ENCODE measurements at regions not wholly inside any gene's neighbourhood (a gene's known extent, or its start where the extent isn't known, plus 50 kb on each side); places are given as distances from the start of the nearest gene placed in this dataset.
"Not testable (repeated sequence)": the region's sequence is repeated elsewhere in the genome, so short reads cannot be mapped to it uniquely, and the experiment has no call there.

GRCh38 chr12:131443019-131444000 lies 267.6 kb upstream of the SFSWAP start:
- DNase-seq: no peak

GRCh38 chr12:131444220-131445164 lies 266.4 kb upstream of the SFSWAP start:
- DNase-seq: no peak

- DNase-seq: no peak
Measured at GRCh38 chr12:131445184-131445774, 265.6 kb upstream of the SFSWAP start.

- DNase-seq: no peak
Measured at GRCh38 chr12:131445795-131446194, 265.1 kb upstream of the SFSWAP start.

DNA sequence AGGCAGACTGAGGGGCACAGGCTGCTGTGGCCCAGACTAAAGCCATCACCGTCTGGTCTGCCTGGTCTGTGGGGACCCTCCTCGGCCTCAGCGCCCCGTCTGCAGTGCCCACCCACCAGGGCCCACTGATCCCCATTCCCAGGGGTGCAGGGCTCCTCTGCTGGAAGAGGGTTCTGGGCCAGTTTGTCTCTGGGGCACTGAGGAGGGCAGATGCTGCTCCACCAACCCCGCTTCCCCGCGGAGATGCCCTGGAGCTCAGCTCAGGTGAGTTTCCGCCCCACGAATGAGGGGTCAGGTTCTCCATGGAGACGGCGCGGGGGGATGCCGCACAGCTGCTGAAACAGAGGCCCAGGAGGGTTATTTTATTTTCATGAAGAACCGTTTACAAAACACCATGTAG lies 263.3 kb upstream of the SFSWAP start:
- DNase-seq: not testable (repeated sequence)

DNA sequence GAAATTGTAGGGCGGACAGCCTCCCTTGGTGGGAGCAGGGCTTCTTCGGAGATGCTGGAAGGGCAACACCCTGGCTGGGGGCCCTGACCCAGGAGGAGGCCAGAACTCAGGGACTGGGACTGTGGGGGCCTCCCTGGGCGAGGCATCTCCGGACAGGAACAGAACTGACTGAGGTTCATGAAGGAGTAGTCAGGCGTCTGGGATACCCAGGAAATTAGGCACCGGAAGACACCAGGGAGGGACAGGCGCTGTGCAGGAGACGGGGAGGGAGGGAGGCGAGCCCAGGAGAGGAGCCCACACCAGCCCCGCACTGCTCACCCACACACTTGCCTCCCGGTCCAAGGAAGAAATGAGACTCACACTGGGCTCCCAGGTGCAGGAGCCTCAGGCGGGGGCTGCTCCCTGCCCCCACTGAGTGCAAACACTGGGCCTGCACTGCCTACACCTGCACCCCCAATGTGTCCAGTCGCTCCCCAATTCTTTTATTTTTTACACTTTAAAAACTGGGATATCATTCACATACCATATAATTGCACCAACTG lies 262.6 kb upstream of the SFSWAP start:
- no peak for DNase-seq

- DNase-seq: no peak
Measured at GRCh38 chr12:131449027-131449426, 261.9 kb upstream of the SFSWAP start.

- peak; percentile 31 for DNase-seq
Measured at GRCh38 chr12:131452444-131452860, 258.4 kb upstream of the SFSWAP start.

- peak; percentile 63 for DNase-seq
Measured at GRCh38 chr12:131454418-131455217, 256.3 kb upstream of the SFSWAP start.

DNA sequence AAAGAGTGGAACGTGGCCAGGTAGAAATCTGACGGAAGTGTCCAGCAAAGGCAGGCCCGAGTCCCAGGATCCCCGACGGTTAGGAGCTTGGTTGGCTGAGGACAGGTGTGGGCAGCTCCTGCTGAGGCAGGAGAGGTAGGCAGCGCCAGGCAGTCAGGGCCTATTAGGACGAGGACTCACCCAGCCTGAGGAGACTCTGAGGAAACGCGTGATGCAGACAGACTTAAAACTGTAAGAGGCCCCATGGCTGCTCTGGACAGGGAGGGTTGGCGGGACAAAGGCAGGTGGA lies 255.7 kb upstream of the SFSWAP start:
- DNase-seq: no peak

DNA sequence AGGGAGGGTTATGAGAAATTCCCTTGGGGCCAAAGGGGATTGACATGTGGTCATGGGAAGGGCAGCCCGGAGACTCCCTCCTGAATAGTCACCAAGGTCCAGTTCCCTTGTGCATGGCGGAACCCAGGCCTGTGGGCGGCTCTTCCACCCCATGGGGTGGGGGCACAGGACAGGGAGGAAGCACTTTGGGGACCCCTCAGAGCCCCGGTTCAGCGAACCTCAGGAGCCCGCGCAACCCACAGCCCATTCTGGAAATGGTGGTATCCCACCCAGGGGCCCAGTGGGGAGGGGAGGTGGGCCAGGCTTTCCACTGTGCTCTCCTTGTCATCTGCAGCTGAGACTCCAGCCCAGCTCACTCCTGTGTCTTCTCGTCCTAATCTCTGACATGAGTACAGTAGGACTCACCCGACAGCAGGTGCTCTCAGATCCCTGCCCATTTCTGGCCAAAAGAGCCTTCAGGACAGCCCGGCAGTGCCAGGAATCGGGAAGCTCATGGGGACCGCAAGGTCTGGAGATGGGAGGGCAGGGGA lies 255.2 kb upstream of the SFSWAP start:
- no peak for DNase-seq

DNA sequence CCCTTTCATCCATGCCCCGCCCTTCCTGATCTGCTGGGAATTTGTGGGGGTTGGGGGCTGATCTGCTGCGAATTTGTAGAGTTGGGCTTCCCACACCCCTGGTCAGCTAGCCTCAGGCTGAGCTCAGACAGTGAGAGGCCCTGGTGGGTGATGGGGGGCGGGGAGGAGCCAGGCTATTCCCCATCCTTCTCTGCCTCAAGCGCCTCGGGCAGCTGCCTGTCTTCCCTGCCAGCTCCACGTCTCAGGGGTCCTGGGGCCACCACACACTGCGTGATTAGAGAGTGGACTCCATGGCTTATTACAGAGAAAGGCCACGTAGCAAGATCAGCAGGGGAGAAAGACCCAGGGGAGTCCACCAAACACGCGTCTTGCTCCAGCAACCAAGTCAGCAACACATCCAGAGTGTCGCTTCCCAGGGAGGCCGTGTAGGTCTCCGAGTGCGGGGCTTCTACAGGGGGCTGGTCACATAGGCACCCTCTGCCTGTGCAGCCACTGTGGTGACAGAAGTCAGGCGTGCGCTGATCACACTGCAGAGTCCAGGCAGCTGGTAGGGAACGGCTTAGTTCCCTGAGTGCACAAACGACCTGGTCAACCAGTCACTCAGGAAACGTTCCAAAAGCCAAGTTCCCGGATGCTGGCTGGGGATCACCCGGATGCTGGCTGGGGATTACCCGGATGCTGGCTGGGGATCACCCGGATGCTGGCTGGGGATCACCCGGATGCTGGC lies 254.4 kb upstream of the SFSWAP start:
- DNase-seq: no peak

DNA sequence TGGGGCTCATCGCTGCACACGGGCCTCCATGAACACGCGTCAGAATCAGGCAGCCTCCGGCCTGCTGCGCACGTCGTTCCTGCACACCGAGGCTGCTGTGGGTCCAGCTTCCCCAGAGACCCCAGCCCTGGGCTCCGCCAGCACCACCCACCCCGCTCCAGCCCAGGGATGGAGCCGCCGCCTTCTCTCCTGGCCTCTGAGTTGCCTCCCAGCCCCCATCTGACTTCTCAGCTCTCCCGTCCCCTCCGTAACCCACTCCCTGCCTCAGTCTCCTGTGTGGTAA lies 253.9 kb upstream of the SFSWAP start:
- no peak for DNase-seq

DNA sequence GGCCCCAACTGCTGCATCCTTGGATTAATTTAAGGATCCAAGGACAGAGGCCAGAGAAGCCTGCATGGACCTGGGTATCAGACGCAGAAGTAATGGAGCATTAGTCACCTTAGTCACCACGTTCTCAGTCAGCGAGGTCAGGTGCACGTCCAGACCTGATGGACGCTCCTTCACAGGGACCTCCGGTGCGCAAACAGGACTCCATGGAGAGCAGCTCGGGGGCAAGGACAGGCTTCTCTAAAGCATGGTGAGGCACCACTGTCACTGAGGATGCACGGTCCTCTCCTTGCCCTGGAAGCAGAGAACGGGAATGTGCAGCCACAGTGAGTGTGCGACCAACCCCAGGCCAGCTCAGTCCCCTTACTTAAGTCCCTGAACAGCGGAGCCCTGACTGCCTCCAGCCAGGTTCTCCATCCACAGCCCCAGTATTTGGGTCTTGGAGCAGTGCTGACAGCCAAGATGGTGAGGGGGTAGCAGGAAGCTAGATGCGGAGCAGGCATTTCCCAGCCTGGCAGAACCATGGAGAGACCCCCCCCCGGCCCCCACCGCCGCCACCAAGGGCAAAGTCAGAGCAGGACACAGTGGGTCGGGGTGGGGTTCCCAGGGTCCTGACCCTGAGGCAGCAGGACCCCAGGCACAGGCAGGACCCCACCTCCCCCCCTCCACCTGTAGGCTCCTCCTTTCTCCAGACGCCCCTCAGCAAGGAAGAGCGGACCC lies 253.4 kb upstream of the SFSWAP start:
- no peak for DNase-seq

- no peak for DNase-seq
Measured at GRCh38 chr12:131458048-131458374, 252.9 kb upstream of the SFSWAP start.

DNA sequence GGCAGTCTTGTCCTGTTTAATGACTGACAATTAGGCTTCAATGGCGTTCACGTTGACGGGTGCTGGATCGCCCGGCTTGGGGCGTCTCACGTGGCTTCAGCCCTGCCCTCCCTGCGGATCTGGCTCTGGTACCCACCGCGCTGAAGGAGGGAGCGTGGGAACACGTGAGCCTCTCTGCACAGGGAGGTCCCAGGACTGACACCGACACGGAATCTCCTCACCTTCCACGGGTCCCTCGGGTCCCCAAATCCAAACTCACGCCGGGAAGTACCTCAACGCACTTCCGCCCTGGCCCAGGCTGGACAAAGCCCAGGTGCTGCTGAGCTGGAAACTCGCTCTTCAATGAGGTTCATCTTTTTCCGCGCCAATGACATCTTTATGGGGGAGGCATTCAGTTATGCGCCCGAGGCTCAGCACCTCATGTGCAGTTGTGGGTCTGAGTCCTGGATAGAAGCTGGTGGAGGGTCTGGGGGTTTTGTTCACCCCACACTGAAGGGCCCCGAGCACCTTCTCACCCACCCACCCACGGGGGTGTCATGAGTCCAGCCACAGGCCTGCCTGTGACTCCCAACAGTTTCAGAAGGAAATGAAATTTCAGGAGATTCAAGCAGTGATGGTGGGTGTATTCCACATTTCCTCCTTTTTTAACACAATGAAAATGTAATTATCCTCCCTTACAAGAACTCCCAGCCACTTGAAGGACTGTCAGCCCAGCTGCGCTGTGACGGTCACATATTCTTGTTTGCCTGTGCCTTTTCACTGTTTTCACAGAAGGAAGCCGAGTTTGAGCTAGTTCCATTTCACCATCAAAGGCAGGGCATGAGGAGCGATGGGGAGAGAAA lies 251.7 kb upstream of the SFSWAP start:
- no peak for DNase-seq

DNA sequence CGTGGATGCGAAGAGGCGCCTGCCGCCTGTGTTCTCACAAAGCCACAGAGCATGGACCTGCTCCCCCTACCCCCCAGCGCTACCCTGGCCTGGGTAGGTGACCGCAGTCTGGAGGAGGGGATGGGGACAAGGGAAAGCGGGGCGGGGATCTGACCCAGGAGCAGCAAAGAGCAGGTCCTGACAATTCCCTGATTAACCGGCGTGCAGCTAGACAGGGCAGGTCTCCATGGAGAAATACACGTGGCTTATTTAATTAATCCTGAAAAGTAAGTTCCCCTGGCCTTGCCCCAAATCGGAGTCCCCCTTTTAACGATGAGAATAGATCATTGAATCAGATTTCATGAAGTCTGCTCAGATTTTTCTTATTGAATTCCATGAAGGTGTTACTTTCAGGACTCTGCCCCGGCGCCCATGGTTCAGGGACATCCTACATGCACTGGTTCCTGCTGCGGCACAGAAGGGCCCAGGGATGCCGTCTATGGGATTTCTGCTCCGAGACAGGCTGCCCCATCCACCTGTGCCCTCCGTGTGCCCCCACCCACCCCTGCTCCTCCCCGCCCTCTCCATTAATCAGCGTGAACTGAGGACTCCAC lies 251.0 kb upstream of the SFSWAP start:
- no peak for DNase-seq

GRCh38 chr12:131460520-131460919 lies 250.4 kb upstream of the SFSWAP start:
- no peak for DNase-seq

DNA sequence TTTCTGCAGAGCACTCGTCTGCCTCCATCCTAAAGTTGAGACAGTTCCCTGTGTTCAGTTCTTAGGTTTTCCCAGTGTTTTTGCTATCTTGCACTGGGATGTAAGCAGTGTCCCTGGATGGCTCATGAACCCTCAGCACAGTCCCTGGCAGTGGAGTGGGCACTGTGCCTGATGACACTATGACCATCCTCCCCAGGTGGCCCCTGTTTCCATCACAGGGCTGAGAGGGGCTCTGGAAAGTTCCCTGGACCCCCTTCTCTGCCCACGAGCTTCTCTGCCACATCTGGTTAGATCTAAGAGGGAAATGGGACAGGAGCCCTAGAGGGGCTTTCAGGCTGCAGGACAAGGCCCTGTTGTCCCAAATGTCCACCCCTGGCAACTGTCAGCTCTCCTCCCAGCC lies 249.8 kb upstream of the SFSWAP start:
- DNase-seq: no peak

DNA sequence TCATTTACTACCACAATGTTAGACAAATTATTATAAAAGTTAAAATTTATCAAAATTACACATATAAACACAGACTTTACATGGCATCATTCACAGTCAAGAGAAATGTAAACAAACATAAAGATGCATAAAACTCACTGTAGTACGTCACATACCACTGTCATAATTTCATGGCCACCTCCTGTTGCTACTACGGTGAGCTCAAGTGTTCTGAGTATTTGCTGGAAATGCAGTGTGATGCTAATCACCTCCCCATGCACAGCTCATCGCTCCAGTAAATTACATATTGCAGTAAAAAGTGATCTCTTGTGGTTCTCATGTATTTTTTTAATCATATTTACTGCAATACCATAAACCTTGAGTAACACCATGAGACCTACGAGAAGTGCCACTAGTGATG lies 247.7 kb upstream of the SFSWAP start:
- DNase-seq: no peak

All from stimulated activated CD4-positive, alpha-beta T cell treated with anti-CD3 and anti-CD28 coated beads, Interleukin-1b, Interleukin-23, amount 100 ng/mL, for 48 hours (primary cell).